ENCODE measurements at regions not wholly inside any gene's neighbourhood (a gene's known extent, or its start where the extent isn't known, plus 50 kb on each side); places are given as distances from the start of the nearest gene placed in this dataset.

DNA sequence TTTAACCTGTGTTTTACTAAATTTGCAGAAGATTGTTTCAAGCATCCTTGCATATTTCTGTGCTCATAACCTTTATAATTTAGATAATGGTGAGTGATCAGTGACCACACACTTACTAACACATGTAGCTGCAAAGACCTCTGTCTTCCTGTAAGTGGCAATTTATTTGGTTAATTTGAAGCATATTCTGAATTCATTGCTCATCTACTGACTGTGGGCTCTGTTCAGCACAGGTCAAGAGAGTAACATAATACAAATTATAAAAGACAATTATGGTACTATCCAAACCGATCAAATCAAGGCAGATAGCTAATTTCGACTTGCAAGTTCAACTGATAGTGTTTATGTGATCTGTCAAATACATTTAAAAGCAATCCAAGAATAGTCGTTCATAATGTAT, 223.9 kb upstream of the FAM98A start:
- TF ChIP-seq CTCF (IDR thresholded peaks at IDR 0.05; ENCODE audit: low read depth, low read length, poor library complexity, severe bottlenecking), result no peak
- no peak for TF ChIP-seq EZH2phosphoT487 (IDR thresholded peaks at IDR 0.05; ENCODE audit: borderline replicate concordance, low read length)
